G401 (cell line): ENCODE measurements at regions not wholly inside any gene's neighbourhood (a gene's known extent, or its start where the extent isn't known, plus 50 kb on each side); places are given as distances from the start of the nearest gene placed in this dataset.

Experiments used
- DNase-seq: peaks from one replicate; pipeline ENCODE4 v3.0.0-alpha.2; 2015; ENCODE audit warnings: low spot score
- in situ Hi-C: cut with HindIII; loops from 2 replicates; pipeline ENCODE4 v1.10.0; 2016; ENCODE audit warnings: low sequenced_read_pairs, mixed read lengths

DNA sequence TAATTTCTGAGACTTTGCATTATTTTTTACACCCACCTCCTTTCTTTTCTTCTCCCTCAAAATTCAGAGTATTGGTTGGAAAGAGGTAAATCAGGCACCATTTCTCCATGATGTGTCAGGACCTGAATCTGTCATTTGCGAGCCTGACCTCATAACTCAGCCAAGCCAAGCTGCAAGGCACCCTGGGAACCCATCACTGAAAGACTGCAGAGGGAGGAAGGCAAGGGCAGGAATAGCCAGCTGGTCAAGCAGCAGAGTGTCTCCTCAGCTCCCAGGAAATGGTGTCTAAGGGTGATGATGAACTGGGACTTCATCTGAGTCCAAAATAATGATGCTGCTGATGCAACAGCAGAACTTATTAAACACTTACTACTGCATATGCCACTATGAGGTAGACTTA lies 556.6 kb downstream of the OMA1 start:
- in situ Hi-C loops, result no loop called here
- DNase-seq, result no peak

- in situ Hi-C loops, result no loop called here
- no peak for DNase-seq
Observed at GRCh38 chr1:57987523-57987922, 559.0 kb downstream of the OMA1 start.

GRCh38 chr1:57986432-57986831 lies 560.1 kb downstream of the OMA1 start:
- in situ Hi-C loops, result no loop called here
- DNase-seq, result no peak

GRCh38 chr1:57984277-57984676 lies 560.4 kb upstream of the DAB1 start:
- DNase-seq, result no peak
- in situ Hi-C loops, result no loop called here

GRCh38 chr1:57983441-57983840 lies 559.6 kb upstream of the DAB1 start:
- in situ Hi-C loops, result no loop called here
- DNase-seq, result peak; percentile 8

DNA sequence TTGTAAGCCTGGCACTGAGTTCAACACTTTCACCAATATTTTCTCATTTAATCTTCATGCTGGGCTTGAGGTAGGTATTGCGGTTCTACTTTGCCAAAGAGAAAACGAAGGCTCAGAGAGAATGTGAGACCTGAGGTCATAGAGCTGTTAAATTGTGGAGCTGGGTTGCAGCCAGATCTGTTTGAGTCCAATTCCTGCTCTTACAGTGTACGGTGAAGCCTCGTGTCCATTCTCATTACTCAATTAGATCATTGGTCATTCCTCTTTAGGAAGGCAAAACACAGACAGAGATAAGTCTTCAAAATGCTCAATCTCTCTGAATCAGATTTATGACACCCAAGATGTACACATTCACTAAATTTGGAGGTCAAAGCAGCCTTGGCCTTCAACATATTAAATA lies 559.0 kb upstream of the DAB1 start:
- in situ Hi-C loops, result no loop called here
- DNase-seq, result peak; percentile 64

DNA sequence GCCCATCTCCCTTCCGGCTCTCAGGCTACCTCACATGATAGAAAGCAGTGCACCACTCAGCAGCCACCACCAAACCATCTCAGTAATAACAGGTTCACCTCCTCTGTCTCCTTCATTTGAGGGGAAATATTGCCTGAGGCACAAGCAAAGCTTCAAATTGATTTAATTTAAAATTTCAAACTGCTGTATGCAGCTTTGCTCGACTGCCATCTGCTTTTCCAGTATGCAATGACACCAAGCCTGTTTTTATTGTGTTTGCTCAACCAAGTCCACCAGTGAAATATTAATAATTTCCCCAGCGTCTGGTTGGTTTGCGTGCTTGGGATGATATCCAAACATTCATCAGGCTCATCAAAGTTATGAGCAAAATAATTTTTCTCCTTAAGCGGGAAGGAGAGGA lies 552.4 kb upstream of the DAB1 start:
- in situ Hi-C loops, result no loop called here
- no peak for DNase-seq

- no peak for DNase-seq
- in situ Hi-C loops, result no loop called here
Observed at GRCh38 chr1:57968321-57968720, 544.5 kb upstream of the DAB1 start.

GRCh38 chr1:57966751-57967406 lies 543.0 kb upstream of the DAB1 start:
- no peak for DNase-seq
- in situ Hi-C loops, result no loop called here

- DNase-seq, result no peak
- in situ Hi-C loops, result no loop called here
Observed at GRCh38 chr1:57966340-57966739, 542.5 kb upstream of the DAB1 start.

DNA sequence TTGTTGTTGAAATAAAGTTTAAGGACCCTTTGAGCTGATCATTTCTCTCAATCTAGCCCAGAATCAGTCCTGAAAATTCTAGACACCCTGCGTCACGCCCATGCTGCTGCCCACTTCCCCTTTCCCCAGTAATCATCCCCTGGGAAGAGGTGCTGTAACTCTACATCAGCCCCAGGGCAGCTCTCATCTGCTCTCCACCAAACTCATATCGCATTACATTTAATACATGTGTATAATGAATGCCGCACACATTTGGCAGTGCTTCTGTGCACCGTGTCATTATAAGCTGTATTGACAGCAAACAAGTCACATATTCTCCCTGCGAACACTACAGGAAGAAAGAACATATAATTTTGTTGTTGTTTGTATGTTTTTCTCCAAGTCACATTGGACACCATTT lies 539.7 kb upstream of the DAB1 start:
- in situ Hi-C loops, result no loop called here
- DNase-seq, result no peak

- in situ Hi-C loops, result no loop called here
- peak; percentile 98 for DNase-seq
Observed at GRCh38 chr1:57959531-57960241, 535.8 kb upstream of the DAB1 start.

- no peak for DNase-seq
- in situ Hi-C loops, result no loop called here
Observed at GRCh38 chr1:57957576-57957975, 533.7 kb upstream of the DAB1 start.

- no peak for DNase-seq
- in situ Hi-C loops, result no loop called here
Observed at GRCh38 chr1:57951390-57951789, 527.5 kb upstream of the DAB1 start.

- no peak for DNase-seq
- in situ Hi-C loops, result no loop called here
Observed at GRCh38 chr1:57949168-57949567, 525.3 kb upstream of the DAB1 start.

GRCh38 chr1:57947471-57947870 lies 523.6 kb upstream of the DAB1 start:
- DNase-seq, result no peak
- in situ Hi-C loops, result no loop called here

GRCh38 chr1:57945045-57945444 lies 521.2 kb upstream of the DAB1 start:
- DNase-seq, result no peak
- in situ Hi-C loops, result no loop called here

GRCh38 chr1:57943365-57943764 lies 519.5 kb upstream of the DAB1 start:
- DNase-seq, result no peak
- in situ Hi-C loops, result no loop called here

GRCh38 chr1:57934745-57935144 lies 510.9 kb upstream of the DAB1 start:
- in situ Hi-C loops, result no loop called here
- no peak for DNase-seq

- DNase-seq, result no peak
- in situ Hi-C loops, result no loop called here
Observed at GRCh38 chr1:57927003-57927402, 503.1 kb upstream of the DAB1 start.

DNA sequence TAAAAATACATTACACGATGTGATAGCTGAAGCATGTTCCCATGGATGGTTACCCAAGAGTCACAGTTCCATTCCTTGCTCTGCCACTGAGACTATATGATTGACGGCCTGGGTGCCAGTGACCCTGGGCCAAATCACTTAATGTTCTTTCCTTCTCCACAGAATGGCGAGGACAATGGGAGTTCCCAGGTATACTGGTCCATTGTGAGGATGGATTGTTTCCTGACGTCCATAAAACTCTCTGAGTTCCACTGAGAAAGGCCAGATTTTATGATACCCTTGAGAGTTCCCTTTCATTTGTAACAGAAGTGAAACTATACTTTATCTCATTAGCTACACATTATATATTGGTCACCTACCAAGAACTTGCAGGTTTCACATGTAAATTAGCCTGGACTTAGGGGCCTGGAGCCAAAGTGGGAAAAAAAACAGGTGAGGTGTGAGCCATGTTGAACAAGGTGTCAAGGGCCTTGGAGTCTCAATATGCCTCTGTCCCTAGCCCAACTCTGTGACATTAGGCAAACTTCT lies 502.2 kb upstream of the DAB1 start:
- in situ Hi-C loops, result no loop called here
- DNase-seq, result no peak
